Vagina (tissue), 2 donors: ENCODE measurements at regions not wholly inside any gene's neighbourhood (a gene's known extent, or its start where the extent isn't known, plus 50 kb on each side); places are given as distances from the start of the nearest gene placed in this dataset.

ENCODE experiments used
- POLR2A ChIP-seq, 2 donors: fragments of 450-650 bp; IDR thresholded peaks; one replicate each; pipeline ENCODE4 v1.6.1; 2017; ENCODE audit warnings: antibody characterized with exemption in 2 of 2, mild to moderate bottlenecking in 2 of 2, moderate library complexity in 2 of 2
- POLR2AphosphoS5 ChIP-seq, 2 donors: sonication (generic); formaldehyde crosslinking; IDR thresholded peaks; one replicate each; pipeline ENCODE4 v1.9.0; 2017; ENCODE audit warnings: antibody characterized with exemption in 2 of 2, mild to moderate bottlenecking in 2 of 2, low read depth in 1 of 2; ENCODE audit not compliant: insufficient read depth in 1 of 2
- TF ChIP-seq, protein P1 (sequence below), 3 experiments: fragments of 450-650 bp in 2 of 3; fragments of 200-600 bp in 1 of 3; sonication (generic) in 1 of 3; IDR thresholded peaks; one replicate each; pipeline ENCODE4 v1.5.1; 2017 to 2019; ENCODE audit warnings: antibody characterized with exemption in 3 of 3, mild to moderate bottlenecking in 2 of 3, moderate library complexity in 2 of 3

GRCh38 chr22:48710410-48710809, 1117.3 kb downstream of the BRD1 start:
- TF ChIP-seq POLR2A (IDR thresholded peaks at IDR 0.05), result no peak
- TF ChIP-seq, protein P1, sequence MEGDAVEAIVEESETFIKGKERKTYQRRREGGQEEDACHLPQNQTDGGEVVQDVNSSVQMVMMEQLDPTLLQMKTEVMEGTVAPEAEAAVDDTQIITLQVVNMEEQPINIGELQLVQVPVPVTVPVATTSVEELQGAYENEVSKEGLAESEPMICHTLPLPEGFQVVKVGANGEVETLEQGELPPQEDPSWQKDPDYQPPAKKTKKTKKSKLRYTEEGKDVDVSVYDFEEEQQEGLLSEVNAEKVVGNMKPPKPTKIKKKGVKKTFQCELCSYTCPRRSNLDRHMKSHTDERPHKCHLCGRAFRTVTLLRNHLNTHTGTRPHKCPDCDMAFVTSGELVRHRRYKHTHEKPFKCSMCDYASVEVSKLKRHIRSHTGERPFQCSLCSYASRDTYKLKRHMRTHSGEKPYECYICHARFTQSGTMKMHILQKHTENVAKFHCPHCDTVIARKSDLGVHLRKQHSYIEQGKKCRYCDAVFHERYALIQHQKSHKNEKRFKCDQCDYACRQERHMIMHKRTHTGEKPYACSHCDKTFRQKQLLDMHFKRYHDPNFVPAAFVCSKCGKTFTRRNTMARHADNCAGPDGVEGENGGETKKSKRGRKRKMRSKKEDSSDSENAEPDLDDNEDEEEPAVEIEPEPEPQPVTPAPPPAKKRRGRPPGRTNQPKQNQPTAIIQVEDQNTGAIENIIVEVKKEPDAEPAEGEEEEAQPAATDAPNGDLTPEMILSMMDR (IDR thresholded peaks at IDR 0.05), result no peak
- TF ChIP-seq POLR2AphosphoS5 (IDR thresholded peaks at IDR 0.05; ENCODE audit: insufficient read depth in 1 of 2, low read depth in 1 of 2), result no peak
